ENCODE measurements at regions not wholly inside any gene's neighbourhood (a gene's known extent, or its start where the extent isn't known, plus 50 kb on each side); places are given as distances from the start of the nearest gene placed in this dataset.
"Not testable (repeated sequence)": the region's sequence is repeated elsewhere in the genome, so short reads cannot be mapped to it uniquely, and the experiment has no call there.

DNA sequence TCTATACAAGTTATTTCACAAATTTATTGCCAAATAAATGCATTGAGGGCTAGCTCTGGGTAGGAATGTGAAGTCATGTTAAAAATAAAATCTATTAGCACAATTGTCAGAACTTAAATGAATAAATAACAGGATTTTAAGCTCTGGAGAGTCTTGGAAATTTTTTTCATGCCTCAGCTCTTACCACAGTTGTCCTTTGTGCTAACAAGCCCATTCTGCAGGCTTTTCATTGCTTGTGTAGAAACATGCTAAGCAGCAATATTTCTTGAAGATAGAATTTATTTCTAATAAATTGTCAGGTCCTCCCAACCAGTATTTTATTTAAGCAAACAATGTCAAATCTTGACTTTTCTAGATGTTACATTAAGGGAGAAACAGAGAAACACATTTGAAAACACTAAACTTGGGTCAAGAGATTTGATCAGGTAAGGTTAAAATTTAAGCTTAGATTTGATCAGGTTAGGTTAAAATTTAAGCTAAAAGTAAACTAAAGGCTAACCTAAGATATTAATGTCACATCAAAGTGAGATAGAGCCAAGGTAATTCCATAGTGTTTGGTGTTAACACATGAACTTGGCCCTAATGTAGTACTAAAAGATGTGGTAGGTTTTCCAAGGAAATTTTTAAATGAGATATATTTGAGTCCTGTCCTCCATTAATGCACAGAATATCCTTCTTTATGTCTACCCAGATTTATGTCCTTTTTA is 179.1 kb upstream of the IL1RAPL1 start:
- TF ChIP-seq, protein P1, sequence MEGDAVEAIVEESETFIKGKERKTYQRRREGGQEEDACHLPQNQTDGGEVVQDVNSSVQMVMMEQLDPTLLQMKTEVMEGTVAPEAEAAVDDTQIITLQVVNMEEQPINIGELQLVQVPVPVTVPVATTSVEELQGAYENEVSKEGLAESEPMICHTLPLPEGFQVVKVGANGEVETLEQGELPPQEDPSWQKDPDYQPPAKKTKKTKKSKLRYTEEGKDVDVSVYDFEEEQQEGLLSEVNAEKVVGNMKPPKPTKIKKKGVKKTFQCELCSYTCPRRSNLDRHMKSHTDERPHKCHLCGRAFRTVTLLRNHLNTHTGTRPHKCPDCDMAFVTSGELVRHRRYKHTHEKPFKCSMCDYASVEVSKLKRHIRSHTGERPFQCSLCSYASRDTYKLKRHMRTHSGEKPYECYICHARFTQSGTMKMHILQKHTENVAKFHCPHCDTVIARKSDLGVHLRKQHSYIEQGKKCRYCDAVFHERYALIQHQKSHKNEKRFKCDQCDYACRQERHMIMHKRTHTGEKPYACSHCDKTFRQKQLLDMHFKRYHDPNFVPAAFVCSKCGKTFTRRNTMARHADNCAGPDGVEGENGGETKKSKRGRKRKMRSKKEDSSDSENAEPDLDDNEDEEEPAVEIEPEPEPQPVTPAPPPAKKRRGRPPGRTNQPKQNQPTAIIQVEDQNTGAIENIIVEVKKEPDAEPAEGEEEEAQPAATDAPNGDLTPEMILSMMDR (IDR thresholded peaks at IDR 0.05): no peak
- TF ChIP-seq EP300 (IDR thresholded peaks at IDR 0.05) (no peak), POLR2A (IDR thresholded peaks at IDR 0.05) (no peak)
- Histone ChIP-seq H3K4me3 (no peak overlapping the region), H3K27ac (no peak overlapping the region), H3K9me3 (no peaks in the 10 kb centered on the region), H3K4me1 (ENCODE audit: insufficient read depth) (no peaks in the 10 kb centered on the region), H3K36me3 (no peaks in the 10 kb centered on the region), H3K27me3 (no peaks in the 10 kb centered on the region)
- intact Hi-C loops (cut with DNase I): no loop called here
- no peak for DNase-seq

GRCh38 chrX:28398342-28398741 is 188.9 kb upstream of the IL1RAPL1 start:
- WGBS, 3 donors: 81 to 87% (median 86%) methylated on average over 2 of the region's 2 CpGs

GRCh38 chrX:28391528-28391927 is 195.7 kb upstream of the IL1RAPL1 start:
- WGBS, 3 donors: 84 to 89% (median 88%) methylated on average over 5 of the region's 5 CpGs
- Histone ChIP-seq H3K36me3 (no peaks in the 10 kb centered on the region), H3K4me1 (ENCODE audit: insufficient read depth) (no peaks in the 10 kb centered on the region), H3K27ac (no peak overlapping the region), H3K27me3 (no peaks in the 10 kb centered on the region), H3K9me3 (no peaks in the 10 kb centered on the region), H3K4me3 (no peak overlapping the region)
- intact Hi-C loops (cut with DNase I): no loop called here
- no peak for DNase-seq
- TF ChIP-seq, protein P1 (IDR thresholded peaks at IDR 0.05): no peak
- no peak for TF ChIP-seq POLR2A (IDR thresholded peaks at IDR 0.05)
- no peak for TF ChIP-seq EP300 (IDR thresholded peaks at IDR 0.05)

More at GRCh38 chrX:28398342-28398741, 188.9 kb upstream of the IL1RAPL1 start:
- Histone ChIP-seq H3K27ac (no peak overlapping the region), H3K9me3 (no peaks in the 10 kb centered on the region), H3K4me1 (ENCODE audit: insufficient read depth) (no peaks in the 10 kb centered on the region), H3K27me3 (no peaks in the 10 kb centered on the region), H3K4me3 (no peak overlapping the region), H3K36me3 (no peaks in the 10 kb centered on the region)
- DNase-seq: no peak
- TF ChIP-seq, protein P1 (IDR thresholded peaks at IDR 0.05): no peak
- TF ChIP-seq EP300 (IDR thresholded peaks at IDR 0.05) (no peak), POLR2A (IDR thresholded peaks at IDR 0.05) (no peak)
- intact Hi-C loops (cut with DNase I): no loop called here

GRCh38 chrX:28379103-28379502 is 208.1 kb upstream of the IL1RAPL1 start:
- no peaks in the 10 kb centered on the region for H3K4me1 ChIP-seq (ENCODE audit: insufficient read depth)
- H3K4me3 ChIP-seq: no peak overlapping the region
- WGBS, 3 donors: 29 to 37% (median 34%) methylated on average over 3 of the region's 3 CpGs
- no peaks in the 10 kb centered on the region for H3K27me3 ChIP-seq
- no peak for TF ChIP-seq POLR2A (IDR thresholded peaks at IDR 0.05)
- TF ChIP-seq, protein P1 (IDR thresholded peaks at IDR 0.05): no peak
- TF ChIP-seq EP300 (IDR thresholded peaks at IDR 0.05): no peak
- no peak for DNase-seq
- no peaks in the 10 kb centered on the region for H3K36me3 ChIP-seq
- intact Hi-C loops (cut with DNase I): no loop called here
- H3K27ac ChIP-seq: no peak overlapping the region
- H3K9me3 ChIP-seq: no peaks in the 10 kb centered on the region

- H3K9me3 ChIP-seq; H3K4me1 ChIP-seq (ENCODE audit: insufficient read depth); intact Hi-C loops (cut with DNase I); DNase-seq; H3K36me3 ChIP-seq; H3K27ac ChIP-seq; H3K27me3 ChIP-seq; H3K4me3 ChIP-seq: not testable (repeated sequence)
- 84 to 92% (median 84%) methylated on average over 11 of the region's 11 CpGs for WGBS, 3 donors
Measured at GRCh38 chrX:28367649-28368048, 219.6 kb upstream of the IL1RAPL1 start.

Data from ovary (tissue), 7 donors.